ENCODE measurements at regions not wholly inside any gene's neighbourhood (a gene's known extent, or its start where the extent isn't known, plus 50 kb on each side); places are given as distances from the start of the nearest gene placed in this dataset.
A peak's percentile ranks its signal among the peaks of the same experiment; 100 is the strongest.

DNA sequence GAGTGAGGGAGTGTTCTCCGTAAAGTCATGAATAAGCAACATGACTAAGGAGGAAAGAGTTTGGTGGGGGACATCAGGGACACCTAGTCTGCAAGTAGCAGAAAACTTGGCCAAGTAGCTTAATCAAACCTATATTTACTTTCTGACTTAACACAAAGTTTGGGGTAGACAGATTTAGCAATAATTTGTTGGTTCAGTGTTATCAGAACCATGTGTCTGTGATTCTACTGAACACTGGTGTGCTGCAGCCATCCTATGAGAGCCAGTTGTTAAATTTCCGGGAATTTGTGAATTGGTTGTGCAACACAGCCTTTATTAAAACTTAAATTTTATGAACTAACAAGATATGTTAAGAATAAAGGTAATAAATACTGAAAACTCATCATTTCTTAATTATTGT lies 469.3 kb downstream of the C4orf33 start:
- DNase-seq, result no peak

DNA sequence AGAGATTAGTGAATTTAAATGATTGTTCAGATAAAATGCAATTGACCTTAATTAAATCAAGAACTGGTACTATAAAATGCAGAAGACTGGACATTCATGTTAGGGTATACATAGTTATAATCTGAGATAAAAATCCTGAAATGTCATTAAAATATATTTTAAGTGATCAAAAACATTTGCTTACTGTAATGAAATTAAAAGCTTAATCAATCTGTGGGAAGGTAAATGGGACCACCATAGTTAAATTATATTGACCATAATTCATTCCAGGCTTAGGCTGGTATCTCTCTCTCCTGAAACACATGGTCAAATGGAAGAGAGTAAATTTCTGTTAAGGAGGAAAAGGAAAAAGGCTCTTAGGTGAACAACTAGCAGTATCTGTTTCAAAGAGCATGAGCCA lies 474.4 kb downstream of the C4orf33 start:
- no peak for DNase-seq

DNA sequence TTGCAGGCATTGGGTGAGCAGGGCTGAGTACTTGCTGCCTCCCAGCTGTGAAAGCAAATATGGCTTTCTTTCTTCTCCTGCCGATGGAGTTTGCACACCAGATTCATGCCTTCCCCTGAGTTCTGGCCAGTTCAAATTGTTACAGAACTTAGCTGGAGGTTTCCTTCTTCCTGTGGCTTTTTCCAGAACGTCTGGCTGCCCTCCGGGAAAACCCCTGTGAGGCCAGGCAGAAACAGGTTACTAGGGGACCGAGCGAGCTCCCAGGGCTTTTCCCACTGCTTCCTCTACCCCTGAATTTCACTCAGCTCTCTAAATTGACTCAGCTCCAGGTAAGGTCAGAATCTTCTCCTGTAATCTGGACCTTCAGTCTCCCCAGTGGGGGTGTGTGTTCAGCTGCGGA lies 482.4 kb downstream of the C4orf33 start:
- DNase-seq, result no peak

DNA sequence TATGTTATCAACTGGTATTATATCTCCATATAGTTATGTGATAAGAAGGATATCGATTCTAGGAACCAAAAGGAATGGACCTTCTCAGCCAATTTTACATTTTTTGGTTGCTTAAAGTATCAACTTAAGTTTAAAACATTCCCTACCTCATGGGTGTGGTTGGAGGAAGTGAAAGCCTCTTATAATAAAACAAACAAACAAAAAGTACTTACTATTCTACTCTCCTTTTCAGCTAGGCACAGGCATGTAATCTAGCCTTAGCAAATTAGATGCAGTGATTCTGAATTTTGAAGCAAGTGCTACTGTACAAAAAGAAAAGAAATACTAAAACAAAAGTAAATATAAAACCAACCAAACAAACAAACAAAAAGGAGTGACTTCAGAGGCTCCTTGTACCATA lies 485.4 kb downstream of the C4orf33 start:
- peak; percentile 37 for DNase-seq

DNA sequence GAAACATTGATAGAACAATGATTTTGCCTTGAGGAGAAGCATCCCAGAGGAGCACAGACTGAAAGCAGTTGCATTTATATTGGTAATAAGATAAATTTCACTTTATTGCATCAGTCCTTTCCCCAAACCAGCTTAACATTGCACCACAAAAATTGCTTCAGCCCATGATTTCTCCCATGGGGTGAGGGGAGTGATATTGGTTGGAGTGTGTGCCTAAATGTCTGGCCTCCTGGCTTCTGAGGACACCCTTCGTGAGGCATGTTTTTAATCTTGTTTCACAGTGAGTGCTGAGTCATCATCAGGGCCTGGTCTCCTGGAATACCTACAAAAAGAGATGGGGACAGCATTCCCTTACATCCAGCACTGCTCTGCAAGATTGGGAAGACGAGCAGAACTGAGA lies 487.9 kb downstream of the C4orf33 start:
- DNase-seq, result peak; percentile 97

DNA sequence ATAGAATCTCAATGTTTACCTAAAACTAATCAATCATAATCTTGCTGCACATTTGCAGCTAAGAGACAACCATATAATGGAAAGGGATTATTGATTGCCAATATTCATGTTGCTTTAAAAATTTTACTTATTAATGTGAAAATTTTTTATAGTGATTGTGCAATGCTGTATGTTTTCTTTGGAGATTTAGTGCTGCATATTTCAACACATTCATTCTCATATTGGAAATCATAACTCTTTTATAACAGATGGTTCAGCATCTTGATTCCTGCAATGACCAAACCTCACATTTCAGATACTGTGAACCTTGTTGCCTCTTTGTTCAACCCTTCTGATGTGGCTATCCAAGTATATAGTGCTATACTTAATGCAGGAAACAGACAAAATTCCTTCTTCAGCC lies 502.6 kb downstream of the C4orf33 start:
- no peak for DNase-seq

DNA sequence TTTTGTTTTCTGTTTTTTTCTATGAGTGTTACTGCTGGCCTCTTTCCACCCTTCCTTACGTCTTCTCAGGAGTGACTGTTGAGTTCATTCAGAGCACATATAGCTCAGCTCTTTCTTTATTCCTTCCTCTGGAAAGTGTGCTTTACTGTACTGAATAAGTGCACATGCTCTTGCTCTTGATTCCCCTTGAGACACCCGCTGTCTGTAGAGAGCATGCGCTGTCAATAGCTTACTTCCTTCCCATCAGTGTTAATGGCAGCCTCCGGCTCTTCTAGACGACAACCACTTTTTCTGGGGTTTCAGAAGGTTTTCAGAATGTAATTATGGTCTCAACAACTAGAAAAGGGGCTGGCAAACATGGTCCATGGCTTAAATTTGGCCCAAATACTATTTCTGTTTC lies 504.9 kb downstream of the C4orf33 start:
- no peak for DNase-seq

DNA sequence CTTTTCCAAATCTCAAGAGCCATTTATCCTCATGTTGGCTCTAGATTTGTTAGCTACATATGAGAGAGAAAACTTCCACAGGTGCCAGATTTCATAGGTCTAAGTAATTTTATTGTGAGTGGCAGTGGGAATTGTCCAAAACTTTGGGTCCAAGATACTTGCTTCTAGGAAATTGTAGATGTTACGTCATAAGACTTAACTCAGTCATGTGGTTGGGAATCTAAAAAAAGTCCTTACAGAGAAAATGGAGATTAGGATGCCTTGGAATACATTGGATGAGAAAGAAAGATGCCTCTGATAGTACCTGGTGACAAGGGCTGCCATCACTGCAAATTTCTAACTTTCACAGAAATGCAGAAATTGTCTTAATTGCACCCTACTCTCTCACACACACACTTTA lies 506.5 kb downstream of the C4orf33 start:
- DNase-seq, result no peak

DNA sequence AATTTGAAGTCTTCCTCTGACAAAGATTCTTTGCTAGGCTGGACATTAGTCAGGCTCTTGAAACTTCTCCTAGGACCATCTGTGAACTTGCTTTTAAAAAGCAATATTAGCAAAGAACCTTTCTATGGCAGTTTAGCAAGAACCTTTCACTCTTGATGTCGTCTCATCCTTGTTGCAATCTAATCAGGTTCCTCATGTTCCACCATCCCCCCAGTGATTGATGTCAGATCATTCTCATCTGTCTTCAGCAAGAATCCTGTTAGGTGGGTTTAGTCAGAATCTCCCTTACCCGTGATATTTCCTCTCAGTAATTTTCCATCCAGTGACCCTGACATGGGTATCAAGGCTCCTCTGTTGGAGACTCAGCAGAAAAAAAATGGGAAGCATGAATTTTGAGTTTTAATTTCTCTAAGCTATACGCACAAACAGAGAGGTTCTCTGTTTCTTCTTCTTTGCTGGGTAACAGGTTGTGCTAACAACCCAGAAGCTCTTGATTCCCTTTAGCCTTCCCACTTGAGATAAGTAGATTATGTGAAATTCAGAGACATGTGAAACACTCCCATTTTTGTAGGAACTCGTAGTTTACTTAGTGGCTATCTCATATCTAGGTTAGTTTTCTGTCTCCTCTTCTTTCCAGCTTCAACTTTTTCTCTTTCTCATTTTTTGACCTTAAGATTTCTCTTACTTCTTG lies 507.4 kb downstream of the C4orf33 start:
- DNase-seq, result peak; percentile 44

DNA sequence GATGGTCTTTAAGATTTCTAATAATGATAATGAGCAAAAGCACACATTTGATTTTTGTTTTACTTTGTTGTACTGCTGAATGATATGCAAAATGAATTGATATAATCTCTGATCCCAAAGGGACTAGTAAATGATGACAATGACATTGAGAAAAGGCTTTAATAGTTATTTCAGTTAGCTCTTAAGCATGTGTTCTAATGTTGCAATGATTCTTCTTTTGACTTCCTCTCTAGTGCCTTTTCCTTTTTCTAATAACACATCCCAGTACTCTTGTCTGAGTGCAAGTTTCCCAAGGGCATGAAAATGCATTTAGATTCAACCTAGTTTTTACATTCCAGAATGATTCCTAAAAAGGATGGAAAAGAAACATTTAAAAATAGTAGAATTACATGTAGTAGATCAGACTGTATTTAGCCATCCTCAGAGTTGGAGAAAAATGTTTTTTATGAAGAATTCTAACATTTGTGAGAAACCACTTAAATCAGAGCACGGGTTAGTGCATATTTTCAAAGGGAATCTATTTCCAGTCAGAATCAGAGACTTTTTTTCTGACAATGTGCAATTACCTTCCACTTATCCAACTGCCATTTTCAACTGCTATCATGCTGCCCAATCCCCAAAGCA lies 508.8 kb downstream of the C4orf33 start:
- DNase-seq, result no peak

DNA sequence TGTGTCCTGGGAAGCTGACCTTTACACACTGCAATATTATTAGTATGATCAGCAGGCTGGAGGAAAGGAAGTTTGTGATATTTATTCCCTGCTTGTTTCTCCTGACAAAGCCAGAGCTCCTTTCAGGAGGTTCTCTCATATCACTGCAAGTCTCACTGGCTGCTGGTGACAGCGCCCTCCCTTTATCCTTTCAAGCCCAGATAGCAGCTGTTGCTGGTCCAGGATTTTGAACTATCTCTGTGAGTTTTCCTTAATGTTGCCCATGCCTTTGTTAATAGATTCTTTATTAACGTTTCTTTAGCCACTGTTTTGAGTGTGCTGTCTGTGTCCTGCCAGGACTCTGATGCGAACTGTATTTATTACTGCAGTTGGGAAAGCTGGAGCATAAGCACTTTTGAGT lies 518.7 kb downstream of the C4orf33 start:
- DNase-seq, result no peak

DNA sequence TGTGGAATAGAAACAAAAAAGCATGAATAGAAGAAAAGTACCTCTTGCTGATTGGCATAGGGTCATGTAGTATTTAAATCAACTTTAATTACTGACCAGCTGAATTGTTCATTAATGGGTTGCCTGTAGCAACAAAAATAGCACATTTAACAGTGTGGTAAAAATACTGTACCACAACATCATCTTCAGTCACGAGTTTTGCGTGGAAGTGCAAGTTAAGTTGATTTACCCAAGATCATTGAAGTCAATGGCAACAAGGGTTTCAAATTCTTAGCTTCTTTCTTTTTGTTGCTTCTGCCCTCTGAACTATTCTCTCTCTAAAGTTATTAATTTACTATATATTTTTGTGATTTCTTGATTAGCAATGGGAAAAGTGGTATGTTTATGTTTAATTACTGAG lies 526.6 kb downstream of the C4orf33 start:
- no peak for DNase-seq

DNA sequence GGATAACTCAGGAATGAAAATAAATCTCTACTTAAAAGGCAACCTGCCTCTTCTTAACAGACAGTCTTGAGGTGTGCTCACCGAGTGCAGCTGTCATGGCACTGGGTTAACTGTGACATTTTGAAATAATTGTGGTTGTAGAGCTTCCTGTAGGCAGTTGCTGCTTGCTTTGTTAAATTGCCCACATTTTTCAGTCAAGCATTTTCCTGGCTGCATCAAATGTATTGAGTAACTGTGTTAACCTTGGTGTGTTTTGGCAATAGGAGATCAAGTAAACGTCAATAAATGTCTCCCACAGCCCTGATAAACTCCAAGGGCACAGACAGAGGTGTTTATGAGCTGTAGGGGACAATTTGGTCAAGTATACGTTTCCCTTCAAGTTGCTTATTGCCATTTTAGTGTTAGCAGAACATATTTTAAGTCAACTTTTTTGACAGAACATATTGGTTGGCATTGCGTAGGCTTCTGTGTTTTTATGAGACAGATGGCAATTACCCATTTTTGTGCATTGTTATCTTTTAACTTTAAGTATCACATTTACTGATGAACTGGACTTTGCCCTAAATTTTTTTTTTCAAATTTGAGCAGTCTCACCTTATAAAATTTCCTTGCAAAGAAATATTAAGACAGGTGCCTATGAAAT lies 527.4 kb downstream of the C4orf33 start:
- no peak for DNase-seq

DNA sequence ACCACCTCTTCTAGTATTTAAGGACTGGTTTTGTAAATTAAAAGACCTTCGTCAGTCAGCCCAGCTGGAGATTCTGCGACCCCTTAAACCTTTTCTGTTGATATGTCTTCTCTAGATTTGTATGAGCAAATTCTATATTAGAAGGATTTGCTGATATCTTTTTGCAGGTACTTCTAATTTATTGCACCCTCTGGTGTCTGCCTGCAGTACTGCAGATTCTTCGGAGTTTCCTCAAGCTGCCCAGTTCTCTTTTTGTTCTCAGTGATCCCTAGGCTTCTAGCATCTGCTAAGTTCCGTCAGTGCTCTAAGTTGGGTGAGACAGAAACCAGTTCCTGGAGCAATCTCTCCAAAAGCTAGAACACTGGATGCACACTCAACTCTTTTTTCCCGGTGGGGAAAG lies 545.2 kb downstream of the C4orf33 start:
- peak; percentile 92 for DNase-seq

DNA sequence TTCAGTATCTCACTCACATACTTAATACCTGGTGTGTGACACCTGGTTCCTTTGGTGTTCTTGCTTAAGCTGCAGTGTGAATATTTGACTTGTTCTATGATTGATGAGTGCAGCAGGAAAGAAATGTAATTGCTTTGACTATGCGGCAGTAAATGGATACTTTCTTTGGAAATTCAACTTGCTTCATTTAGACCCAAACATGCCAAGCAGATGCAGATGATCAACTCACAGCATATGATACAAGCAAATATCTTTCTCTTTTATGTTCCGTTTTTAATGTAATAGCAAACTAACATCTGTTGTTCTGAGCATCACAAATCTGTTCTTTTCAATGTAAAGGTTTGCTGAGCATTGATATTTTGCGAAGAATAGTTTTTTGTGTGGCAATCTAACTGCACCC lies 549.5 kb downstream of the C4orf33 start:
- no peak for DNase-seq

DNA sequence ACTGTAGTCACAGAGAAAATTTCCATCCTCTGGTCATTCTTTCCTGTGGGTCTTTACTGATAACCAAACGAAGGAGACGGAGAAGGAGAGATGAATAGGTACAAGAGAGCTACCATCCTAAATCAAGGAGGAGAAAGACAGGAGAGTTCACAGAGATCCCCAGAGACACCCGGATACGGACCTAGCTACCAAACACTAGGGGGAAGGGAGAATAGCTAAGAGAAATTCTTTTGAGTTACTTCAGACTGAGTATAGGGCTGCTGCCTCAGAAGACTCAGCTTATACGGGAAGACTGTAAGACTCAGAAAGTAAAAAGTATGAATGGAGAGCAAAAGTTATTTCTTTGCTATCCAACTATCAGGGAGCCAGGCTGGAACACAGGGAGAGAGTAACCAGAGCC lies 572.1 kb downstream of the C4orf33 start:
- DNase-seq, result no peak

DNA sequence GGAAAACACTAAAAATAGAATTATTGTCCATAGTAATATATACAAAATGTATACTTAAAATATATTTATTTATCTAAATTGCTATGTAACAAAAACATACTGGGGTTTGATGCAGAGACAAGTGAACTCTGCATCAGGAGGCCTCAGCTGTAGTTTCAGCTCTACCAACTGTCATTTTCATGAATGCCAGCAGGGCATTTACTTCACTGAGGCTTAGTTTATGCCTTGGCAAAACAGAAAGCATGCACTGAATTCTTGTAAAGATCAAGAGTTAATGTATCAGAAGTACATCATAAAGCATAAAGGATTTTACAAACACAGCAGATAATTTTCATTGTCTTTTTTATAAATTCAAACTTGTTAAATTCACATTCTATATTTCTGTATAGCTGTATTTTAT lies 577.0 kb downstream of the C4orf33 start:
- no peak for DNase-seq

DNA sequence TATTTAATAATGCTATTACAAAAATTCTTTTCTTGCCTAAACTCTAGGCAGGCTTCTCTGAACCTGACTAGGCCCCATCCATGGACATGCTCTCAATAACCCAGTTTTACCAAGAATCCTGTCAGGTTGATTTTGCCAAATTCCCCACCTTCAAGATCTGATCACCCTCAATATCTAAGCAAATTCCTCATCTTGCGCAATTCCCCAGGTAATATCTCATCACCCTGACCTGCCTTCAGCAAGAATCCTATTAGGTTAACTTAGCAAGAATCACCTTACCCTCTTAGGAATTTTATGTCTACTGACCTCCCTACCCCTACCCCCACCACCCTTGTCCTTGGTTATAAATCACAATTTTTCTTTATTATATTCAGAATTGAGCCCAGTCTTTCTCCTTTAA lies 579.1 kb downstream of the C4orf33 start:
- no peak for DNase-seq

DNA sequence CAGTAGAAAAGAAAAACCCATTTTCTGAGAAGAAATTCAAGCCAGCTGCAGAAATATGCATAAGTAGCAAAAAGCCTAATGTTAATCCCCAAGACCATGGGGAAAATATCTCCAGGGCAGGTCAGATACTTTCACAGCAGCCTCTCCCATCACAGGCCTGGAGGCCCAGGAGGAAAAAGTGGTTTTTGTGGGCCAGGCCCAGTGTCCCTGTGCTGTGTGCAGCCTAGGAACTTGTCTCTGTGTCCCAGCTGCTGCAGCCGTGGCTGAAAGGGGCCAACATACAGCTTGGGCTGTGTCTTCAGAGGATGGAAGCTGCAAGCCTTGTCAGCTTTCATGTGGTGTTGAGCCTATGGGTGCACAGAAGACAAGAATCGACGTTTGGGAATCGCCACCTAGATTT lies 581.0 kb downstream of the C4orf33 start:
- DNase-seq, result no peak

DNA sequence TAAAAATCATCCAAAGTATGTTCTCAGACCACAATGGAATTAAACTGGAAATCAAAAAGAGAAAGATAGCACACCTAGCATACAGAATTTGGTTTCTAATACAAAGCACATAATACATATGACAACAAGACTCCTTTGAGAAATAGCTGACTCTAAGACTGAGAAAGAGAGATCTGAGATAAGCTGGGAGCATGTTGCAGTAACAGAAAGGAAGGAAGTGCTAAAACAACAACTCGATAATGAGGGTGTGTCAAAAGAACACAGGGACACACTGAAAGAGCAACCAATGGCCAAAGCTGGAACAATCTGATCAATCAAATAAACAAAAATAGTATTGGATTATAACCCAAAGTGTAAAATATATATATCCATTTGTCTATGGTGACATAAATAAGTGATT lies 586.6 kb downstream of the C4orf33 start:
- peak; percentile 83 for DNase-seq

DNA sequence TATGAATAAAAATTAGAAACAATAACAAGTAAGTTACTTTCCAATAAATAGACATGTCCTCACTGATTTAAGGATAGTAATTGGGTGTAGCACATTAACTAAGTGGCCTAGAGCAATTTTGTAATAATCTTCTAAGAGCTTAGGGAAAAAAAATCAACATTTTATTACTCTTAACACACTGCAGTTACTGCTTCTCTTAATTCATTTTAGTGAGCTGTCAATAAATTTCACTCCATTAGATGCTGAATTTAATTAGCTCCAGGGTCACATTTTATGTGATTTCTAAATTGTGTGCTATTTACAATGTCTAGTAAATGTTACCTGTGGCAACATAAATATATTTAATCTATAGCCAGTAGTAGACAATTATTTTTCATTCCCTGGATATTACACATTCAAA lies 612.0 kb downstream of the C4orf33 start:
- no peak for DNase-seq

DNA sequence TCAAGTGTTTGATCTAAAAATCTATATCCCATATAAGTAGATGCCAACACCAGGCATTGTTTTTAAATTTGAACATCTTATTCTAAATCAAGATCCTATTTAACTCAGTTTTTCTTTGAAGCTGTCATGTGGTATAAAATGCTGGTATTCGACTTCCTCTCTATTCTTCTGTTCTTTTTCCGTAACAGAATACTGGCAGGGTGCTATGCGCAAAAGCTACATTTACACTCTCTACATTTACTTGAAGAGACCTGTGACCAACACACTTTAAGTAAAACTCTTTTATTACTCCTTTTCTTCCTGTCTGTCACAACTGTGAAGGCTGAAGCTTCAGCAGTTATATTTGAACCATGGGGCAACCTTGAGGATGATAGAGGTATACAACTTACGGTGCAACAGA lies 612.8 kb downstream of the C4orf33 start:
- no peak for DNase-seq

DNA sequence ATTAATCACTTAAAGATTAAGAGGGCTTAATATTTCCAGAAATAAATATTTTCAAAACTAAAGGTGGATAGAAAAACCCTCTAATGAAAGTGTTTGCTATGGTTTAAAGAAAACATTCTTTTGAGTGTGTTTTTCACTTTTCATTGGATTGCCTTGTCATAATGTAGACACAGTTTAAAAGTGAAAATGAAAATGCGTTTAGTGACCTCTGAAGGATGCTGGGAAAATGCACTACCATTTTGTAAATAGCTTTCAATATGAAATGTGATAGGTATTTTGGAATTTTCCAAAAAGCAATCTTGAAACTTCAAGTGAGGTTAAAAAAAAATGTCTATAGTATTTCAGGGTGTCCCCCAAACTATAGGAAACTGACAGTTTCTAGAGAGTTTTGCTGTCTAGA lies 642.2 kb downstream of the C4orf33 start:
- DNase-seq, result peak; percentile 78

DNA sequence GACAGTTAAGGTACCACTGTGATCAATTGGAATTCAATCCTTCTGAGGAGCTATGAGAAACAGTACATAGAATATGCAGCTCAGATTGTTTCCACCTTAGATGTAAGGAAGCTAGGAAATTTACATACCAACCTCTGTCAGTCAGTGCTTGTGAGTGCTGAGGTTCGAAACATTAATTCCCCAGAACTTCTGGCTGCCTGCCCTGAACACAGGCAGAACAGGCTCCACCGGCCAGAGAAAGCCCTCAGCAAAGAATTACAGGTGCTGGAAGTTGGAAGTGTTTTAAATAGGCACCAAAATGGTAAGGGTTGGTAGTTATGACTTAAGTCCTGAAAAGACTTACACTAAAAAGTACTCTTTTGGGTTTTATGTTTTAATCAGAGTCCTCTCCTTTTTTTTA lies 651.8 kb downstream of the C4orf33 start:
- DNase-seq, result no peak

DNA sequence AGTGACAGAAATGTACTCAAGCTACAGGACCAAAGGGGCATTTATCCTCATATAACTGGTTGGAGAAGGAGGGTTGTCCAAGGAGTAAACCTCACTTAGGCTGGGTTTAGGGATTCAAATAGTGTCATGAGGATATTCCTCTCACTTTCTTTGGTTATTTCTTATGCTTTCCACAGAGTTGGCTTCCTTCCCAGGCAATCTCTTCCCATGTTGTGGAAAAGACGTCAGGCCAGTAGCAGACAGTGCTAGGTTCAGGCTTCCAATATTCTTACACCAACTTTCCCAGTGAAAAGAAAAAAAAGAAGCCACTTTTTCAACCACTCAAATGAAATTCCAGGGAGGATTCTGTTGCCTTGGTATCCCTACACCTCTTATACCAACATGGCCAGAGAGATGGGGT lies 653.0 kb downstream of the C4orf33 start:
- no peak for DNase-seq

All from OCI-M1 (cell line).